Large intestine (tissue), 3 donors: ENCODE measurements at regions not wholly inside any gene's neighbourhood (a gene's known extent, or its start where the extent isn't known, plus 50 kb on each side); places are given as distances from the start of the nearest gene placed in this dataset.

Source experiments
- DNase-seq, 2 donors: peaks; one replicate each; pipeline versions ENCODE4 v3.0.0 to v3.0.0-alpha.2; 2013
- H3K27ac ChIP-seq: one replicate; pipeline ENCODE4 v1.5.1; 2013; ENCODE audit warnings: low read length
- H3K27me3 ChIP-seq: 2 replicates; pipeline ENCODE4 v1.6.1; 2013; ENCODE audit warnings: low read length; ENCODE audit not compliant: control insufficient read depth, insufficient read depth
- H3K36me3 ChIP-seq: 2 replicates; pipeline ENCODE4 v1.6.1; 2013; ENCODE audit warnings: low read length; ENCODE audit not compliant: control insufficient read depth, insufficient read depth
- H3K4me1 ChIP-seq: one replicate; pipeline ENCODE4 v1.6.1; 2013; ENCODE audit warnings: low read length; ENCODE audit not compliant: control insufficient read depth, insufficient read depth
- H3K4me3 ChIP-seq: one replicate; pipeline ENCODE4 v1.5.1; 2013; ENCODE audit warnings: low read length
- H3K9me3 ChIP-seq: one replicate; pipeline ENCODE4 v1.6.1; 2013; ENCODE audit warnings: mild to moderate bottlenecking, low read depth, low read length, moderate library complexity; ENCODE audit not compliant: control insufficient read depth
- WGBS: methylation state at CpG from one replicate; pipeline ENCODE4 v1.1.5; 2013; ENCODE audit warnings: low lambda C conversion rate; ENCODE audit not compliant: insufficient coverage; 5-methylcytosine and 5-hydroxymethylcytosine counted together

DNA sequence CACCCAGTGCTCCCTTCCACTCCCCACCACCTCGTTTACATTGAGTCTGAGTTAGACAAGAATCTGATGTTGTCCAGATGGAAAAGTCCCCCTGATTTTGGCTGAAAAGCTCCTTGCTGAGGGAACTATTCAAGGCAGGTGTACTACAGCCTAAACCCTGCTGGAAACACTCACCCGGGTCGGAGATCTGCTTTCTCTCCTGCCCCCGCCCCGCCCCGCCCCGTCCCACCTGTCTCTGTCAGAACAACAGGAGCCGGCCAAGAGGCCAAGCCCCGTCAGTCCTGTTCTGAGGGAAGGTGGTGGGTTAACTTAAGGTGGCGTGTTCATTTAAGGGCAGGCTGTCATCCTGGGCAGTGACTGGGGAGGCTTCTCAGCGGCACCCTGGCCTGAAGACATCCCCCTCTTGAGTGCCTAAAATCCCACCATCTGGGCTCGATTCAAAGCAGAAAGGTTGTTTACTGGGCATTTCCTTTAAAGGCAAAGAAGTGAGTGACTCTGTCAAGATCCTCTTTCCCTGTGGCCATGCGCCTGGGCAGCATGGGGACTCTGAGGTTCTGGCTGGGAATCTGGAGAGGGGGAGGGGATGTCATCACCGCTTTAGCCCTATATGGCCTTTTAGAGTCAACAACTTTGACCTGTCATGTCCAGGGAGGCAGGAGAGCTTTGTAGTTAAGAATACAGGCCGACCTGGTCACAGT, 71.1 kb upstream of the NEURL1B start:
- Histone ChIP-seq H3K27ac (peak overlapping the region; percentile 25), H3K36me3 (no peaks in the 10 kb centered on the region), H3K27me3 (no peaks in the 10 kb centered on the region), H3K4me3 (no peak overlapping the region), H3K9me3 (no peaks in the 10 kb centered on the region), H3K4me1 (peaks cover 19% of the 10 kb centered on the region)
- peak in 1 of 2 donors; percentile 55 for DNase-seq
- WGBS: no CpG with 5 or more reads among the region's 15 CpGs

DNA sequence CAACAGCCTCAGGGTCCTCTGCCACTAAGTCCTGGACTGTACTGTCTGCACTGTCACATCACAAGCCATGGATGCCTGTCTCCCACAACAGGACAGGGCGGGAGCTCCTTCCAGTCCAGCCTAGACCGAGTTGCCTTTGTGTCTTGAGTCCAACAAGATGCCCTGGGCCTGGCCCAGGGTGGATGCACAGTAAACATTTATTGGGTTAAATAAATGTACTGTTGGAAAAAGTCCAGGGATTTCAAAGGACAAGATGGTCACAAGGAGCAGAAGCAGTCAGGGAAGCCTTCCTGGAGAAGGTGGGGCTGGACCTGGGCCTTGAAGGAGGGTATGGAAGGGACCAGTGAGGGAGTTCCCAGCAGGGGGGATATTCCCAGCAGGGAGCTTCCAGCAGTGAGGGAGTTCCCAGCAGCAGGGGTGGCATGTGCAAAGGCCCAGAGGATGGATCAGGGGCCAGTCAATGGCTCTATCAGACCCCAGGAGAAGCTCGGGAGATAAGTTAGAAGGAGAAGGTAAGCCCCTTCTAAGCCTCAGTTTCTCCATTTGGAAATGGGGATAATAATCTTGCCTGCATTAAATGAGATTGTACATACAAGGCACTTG, 72.7 kb upstream of the NEURL1B start:
- Histone ChIP-seq H3K27me3 (no peaks in the 10 kb centered on the region), H3K4me1 (peaks cover 33% of the 10 kb centered on the region), H3K9me3 (no peaks in the 10 kb centered on the region), H3K27ac (no peak overlapping the region), H3K36me3 (no peaks in the 10 kb centered on the region), H3K4me3 (no peak overlapping the region)
- no peak for DNase-seq
- WGBS: no CpG with 5 or more reads among the region's 3 CpGs

DNA sequence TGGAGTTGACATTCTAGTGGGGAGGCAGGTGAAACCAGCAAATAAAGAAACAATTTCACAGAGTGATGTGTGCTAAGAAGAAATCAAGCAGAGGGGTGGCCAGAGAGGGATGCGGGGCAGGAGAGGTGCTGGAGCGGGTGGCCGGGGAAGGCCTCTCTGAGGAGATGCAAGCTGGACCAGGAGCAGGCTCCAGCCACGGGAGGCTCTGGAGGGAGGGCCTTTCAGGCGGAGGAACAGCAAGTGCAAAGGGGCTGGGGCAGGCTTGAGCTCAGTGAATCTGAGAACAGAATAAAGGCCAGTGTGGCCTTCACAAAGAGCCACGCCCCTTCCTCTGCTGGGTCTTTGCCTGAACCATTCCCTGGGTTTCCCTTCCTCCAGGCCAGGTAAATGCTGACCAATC, 73.2 kb upstream of the NEURL1B start:
- Histone ChIP-seq H3K27ac (no peak overlapping the region), H3K4me3 (no peak overlapping the region), H3K36me3 (no peaks in the 10 kb centered on the region), H3K27me3 (no peaks in the 10 kb centered on the region), H3K9me3 (no peaks in the 10 kb centered on the region), H3K4me1 (peaks cover 33% of the 10 kb centered on the region)
- 100% methylated on average over 1 of the region's 6 CpGs for WGBS
- DNase-seq: no peak

DNA sequence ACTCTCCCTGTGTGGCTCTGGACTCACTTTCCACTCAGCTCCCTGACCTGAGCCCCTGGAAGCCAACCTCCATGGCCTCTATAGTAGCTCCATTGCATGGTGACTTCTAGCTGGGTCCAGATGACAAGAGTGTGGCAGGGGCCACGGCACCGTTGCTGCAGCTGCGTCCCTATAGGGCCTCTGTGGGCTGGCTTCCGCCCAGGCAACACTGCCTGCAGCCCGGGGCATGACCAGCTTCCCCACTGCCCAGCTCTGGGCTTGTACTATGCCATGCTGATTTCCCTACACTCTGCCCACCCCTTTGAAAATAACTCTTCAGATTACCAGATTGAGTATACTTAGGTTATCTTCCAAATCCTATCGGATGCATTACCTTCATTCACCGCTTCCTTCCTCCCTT, 73.8 kb upstream of the NEURL1B start:
- Histone ChIP-seq H3K4me1 (peaks cover 33% of the 10 kb centered on the region), H3K4me3 (no peak overlapping the region), H3K9me3 (no peaks in the 10 kb centered on the region), H3K27ac (no peak overlapping the region), H3K27me3 (no peaks in the 10 kb centered on the region), H3K36me3 (no peaks in the 10 kb centered on the region)
- DNase-seq: no peak
- WGBS: 94% methylated on average over 2 of the region's 7 CpGs

DNA sequence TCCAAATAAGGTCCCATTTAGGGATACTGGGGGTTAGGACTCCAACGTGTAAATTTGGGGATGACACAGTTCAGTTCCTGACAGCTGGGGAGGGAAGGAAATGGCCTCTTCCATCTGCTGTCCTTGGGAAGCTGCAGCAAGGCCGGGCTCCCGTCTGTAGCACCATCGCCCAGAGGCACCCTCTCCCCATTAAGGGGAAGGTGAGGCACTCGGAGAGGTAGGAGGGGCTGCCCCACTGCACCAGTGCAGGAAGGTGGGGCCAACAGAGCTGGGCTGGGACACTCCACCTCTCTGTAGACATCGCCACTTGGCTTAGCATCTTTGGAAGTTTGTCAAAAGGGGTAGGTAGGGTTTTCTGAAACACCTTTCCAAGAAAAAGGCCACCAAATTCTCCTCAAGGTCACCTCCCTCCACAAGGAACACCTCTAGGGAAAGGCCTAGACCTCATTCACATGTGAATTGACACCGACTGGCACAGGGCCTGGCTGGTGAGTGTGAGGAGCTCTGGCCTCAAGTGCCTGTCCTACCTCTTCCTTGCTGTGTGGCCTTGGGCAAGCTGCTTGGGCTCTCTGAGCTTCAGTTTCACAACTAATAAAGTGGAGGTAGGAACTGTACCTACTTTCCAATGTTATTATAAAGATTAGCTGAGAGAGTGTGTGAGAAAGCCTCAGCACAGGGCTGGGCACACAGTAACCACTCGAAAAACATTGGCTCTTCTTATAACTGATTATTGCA, 75.0 kb upstream of the NEURL1B start:
- WGBS: no CpG with 5 or more reads among the region's 8 CpGs
- Histone ChIP-seq H3K27me3 (no peaks in the 10 kb centered on the region), H3K4me3 (no peak overlapping the region), H3K4me1 (peaks cover 33% of the 10 kb centered on the region), H3K9me3 (no peaks in the 10 kb centered on the region), H3K27ac (peak overlapping the region; percentile 25), H3K36me3 (no peaks in the 10 kb centered on the region)
- DNase-seq: no peak

DNA sequence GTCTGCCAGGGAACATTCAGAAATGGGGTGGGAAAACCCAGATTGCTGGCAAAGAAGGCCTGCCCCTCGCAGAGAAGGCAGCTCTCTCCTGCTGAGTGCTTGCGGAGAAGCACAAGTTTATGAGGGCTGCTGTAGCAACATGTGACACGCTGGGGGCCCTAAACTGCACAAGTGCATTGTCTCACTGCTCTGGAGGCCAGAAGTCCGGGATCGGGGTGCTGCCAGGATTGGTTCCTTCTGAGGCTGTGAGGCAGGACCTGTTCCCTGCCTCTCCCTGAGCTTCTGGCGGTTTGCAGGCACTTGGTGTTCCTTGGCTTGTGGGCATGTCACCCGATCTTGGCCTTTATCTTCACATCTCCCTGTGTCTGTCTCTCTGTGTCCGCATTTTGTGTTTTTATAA, 75.6 kb upstream of the NEURL1B start:
- H3K36me3 ChIP-seq: no peaks in the 10 kb centered on the region
- H3K4me3 ChIP-seq: no peak overlapping the region
- H3K4me1 ChIP-seq: peaks cover 33% of the 10 kb centered on the region
- no peaks in the 10 kb centered on the region for H3K27me3 ChIP-seq
- WGBS: no CpG with 5 or more reads among the region's 8 CpGs
- peak overlapping the region; percentile 25 for H3K27ac ChIP-seq
- no peaks in the 10 kb centered on the region for H3K9me3 ChIP-seq
- peak; percentile 87 to 93 for DNase-seq

DNA sequence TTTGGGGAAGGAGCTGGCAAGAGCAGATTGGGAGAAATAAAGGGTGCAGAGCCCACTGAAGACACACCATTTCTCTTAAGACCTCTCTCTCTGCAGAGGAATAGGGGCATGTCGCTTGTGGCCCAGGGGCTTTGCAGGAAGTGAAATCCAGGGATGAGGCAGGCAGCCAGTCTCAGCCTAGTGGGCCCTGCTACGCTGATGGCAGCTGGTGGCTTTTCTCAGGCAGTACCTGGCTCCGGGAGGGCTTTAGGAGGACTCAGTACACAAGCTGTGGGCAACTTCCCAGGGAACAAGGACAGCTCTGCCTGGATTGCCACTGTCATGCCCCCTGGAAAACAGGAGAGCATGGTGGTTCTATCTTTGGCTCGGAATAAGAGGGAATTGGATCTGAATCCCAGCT, 76.2 kb upstream of the NEURL1B start:
- no peak for DNase-seq
- WGBS: no CpG with 5 or more reads among the region's 4 CpGs
- H3K4me1 ChIP-seq: peaks cover 28% of the 10 kb centered on the region
- no peaks in the 10 kb centered on the region for H3K36me3 ChIP-seq
- H3K27me3 ChIP-seq: no peaks in the 10 kb centered on the region
- H3K27ac ChIP-seq: no peak overlapping the region
- no peak overlapping the region for H3K4me3 ChIP-seq
- H3K9me3 ChIP-seq: no peaks in the 10 kb centered on the region

DNA sequence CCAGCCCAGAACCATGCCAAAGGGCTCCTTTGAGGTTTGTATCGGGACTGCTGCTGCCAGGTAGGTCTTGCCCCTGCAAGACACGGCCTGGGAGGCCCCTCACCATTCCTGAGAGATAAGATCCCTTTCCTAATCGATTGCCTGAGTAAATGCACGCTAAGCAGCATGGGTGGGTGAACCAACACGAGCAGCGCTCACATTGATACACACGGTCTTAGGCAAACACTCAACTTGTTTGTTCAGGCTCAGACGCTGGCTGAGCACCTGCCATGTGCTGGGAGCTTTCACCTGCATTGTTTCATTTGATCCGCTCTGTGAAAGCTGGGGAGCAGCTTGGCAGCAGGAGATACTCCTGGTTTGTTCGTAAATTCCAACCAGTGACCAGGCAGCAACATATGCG, 76.9 kb upstream of the NEURL1B start:
- no CpG with 5 or more reads among the region's 11 CpGs for WGBS
- Histone ChIP-seq H3K9me3 (no peaks in the 10 kb centered on the region), H3K27me3 (no peaks in the 10 kb centered on the region), H3K36me3 (no peaks in the 10 kb centered on the region), H3K4me1 (peaks cover 27% of the 10 kb centered on the region), H3K27ac (peak overlapping the region; percentile 26), H3K4me3 (no peak overlapping the region)
- peak; percentile 40 to 76 for DNase-seq

DNA sequence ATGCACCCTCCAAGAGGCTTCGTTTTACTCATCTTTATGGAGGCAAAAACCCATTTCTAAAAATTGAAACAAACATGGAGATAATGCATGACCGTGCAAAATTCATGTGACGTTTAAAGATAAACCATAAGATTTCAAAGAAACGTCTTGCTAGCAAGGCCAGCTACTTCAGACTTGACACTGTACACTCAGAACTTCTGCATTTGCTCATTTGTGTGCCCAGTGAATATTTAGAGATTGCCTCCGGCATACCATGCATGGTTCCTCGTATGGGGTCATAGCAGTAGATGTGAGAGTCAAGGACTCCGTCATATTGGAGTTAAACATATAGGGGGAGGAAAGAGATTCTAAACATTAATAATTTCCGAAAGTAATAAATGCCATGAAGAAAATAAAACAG, 78.6 kb upstream of the NEURL1B start:
- H3K9me3 ChIP-seq: no peaks in the 10 kb centered on the region
- no peak for DNase-seq
- H3K36me3 ChIP-seq: no peaks in the 10 kb centered on the region
- H3K27me3 ChIP-seq: no peaks in the 10 kb centered on the region
- 85% methylated on average over 5 of the region's 8 CpGs for WGBS
- no peak overlapping the region for H3K27ac ChIP-seq
- no peak overlapping the region for H3K4me3 ChIP-seq
- peaks cover 37% of the 10 kb centered on the region for H3K4me1 ChIP-seq

DNA sequence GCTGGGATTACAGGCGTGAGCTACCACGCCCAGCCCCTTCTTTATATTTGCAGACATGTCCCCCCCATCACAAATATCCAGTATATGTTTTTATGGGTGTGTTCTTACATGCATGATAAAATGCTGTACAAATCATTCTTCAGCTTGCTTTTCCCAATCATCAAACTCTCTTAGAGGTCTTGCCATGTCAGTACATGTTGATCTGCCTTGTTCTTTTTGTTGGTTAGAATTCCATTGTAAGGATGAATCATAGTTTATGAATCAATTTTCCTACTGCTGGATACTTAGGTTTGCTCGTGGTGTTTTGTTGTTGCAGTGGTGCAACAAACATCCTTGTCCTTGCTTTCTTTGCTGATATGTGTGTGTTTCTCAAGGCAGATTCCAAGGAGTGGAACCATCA, 79.9 kb upstream of the NEURL1B start:
- whole genome bisulfite sequencing: 86% methylated on average over 1 of the region's 3 CpGs
- H3K27ac ChIP-seq: no peak overlapping the region
- no peaks in the 10 kb centered on the region for H3K36me3 ChIP-seq
- H3K4me3 ChIP-seq: no peak overlapping the region
- peaks cover 38% of the 10 kb centered on the region for H3K4me1 ChIP-seq
- H3K27me3 ChIP-seq: no peaks in the 10 kb centered on the region
- no peaks in the 10 kb centered on the region for H3K9me3 ChIP-seq
- no peak for DNase-seq
